Fibroblast of lung (primary cell): ENCODE measurements at regions not wholly inside any gene's neighbourhood (a gene's known extent, or its start where the extent isn't known, plus 50 kb on each side); places are given as distances from the start of the nearest gene placed in this dataset.

Experiments
- DNase-seq, 2 donors: peaks; one replicate each; pipeline versions ENCODE4 v3.0.0 to v3.0.0-alpha.2; 2010; ENCODE audit warnings: low read depth in 2 of 2
- H2AFZ ChIP-seq: 2 replicates; pipeline ENCODE4 v1.5.1; 2012; ENCODE audit warnings: low read length, control low read depth, inconsistent platforms
- H3K27ac ChIP-seq: 2 replicates; pipeline ENCODE4 v1.5.1; 2011; ENCODE audit warnings: low read length, control low read depth; ENCODE audit not compliant: insufficient read depth
- H3K27me3 ChIP-seq: 2 replicates; pipeline ENCODE4 v1.5.1; 2011; ENCODE audit warnings: mild to moderate bottlenecking, low read length; ENCODE audit not compliant: control insufficient read depth, insufficient read depth
- H3K36me3 ChIP-seq: 2 replicates; pipeline ENCODE4 v1.5.1; 2011; ENCODE audit warnings: low read length; ENCODE audit not compliant: control insufficient read depth, insufficient read depth
- H3K4me1 ChIP-seq: 2 replicates; pipeline ENCODE4 v1.5.1; 2011; ENCODE audit warnings: low read length; ENCODE audit not compliant: control insufficient read depth, insufficient read depth; ENCODE audit errors: extremely low read depth
- H3K4me2 ChIP-seq: 2 replicates; pipeline ENCODE4 v1.5.1; 2011; ENCODE audit warnings: low read length, control low read depth; ENCODE audit not compliant: insufficient read depth; ENCODE audit errors: extremely low read depth
- H3K4me3 ChIP-seq, 4 experiments: fragments of 200-600 bp in 1 of 4; sonication (generic) in 1 of 4; replicated peaks in 1 of 4; 2 replicates each; pipeline ENCODE4 v1.5.1; 2011 to 2016; ENCODE audit warnings: low read length in 4 of 4, low read depth in 3 of 4, mild to moderate bottlenecking in 3 of 4, control low read depth in 2 of 4, inconsistent platforms in 1 of 4, mixed read lengths in 1 of 4; ENCODE audit not compliant: insufficient read depth in 1 of 4; ENCODE audit errors: control extremely low read depth in 1 of 4
- H3K79me2 ChIP-seq: 2 replicates; pipeline ENCODE4 v1.5.1; 2012; ENCODE audit warnings: mild to moderate bottlenecking, low read length, inconsistent platforms; ENCODE audit not compliant: control insufficient read depth, insufficient read depth
- H3K9ac ChIP-seq: 2 replicates; pipeline ENCODE4 v1.5.1; 2011; ENCODE audit warnings: mild to moderate bottlenecking, low read length, control low read depth; ENCODE audit not compliant: insufficient read depth
- H3K9me3 ChIP-seq: 2 replicates; pipeline ENCODE4 v1.5.1; 2012; ENCODE audit warnings: low read depth, low read length; ENCODE audit not compliant: control insufficient read depth, insufficient read depth
- H4K20me1 ChIP-seq: 2 replicates; pipeline ENCODE4 v1.5.1; 2011; ENCODE audit warnings: low read length; ENCODE audit not compliant: control insufficient read depth, insufficient read depth; ENCODE audit errors: extremely low read depth
- EZH2 ChIP-seq: IDR thresholded peaks from 2 replicates; pipeline ENCODE4 v1.5.1; 2012; ENCODE audit warnings: low read length, control low read depth, mild to moderate bottlenecking; ENCODE audit errors: missing control alignments
- TF ChIP-seq, protein P1 (sequence below), 2 donors: IDR thresholded peaks in 1 of 2; conservative IDR thresholded peaks in 1 of 2; 1 replicate in 1 of 2; 2 replicates in 1 of 2; pipeline ENCODE4 v1.5.1; 2011 to 2012; ENCODE audit warnings: low read length in 2 of 2, control low read depth in 1 of 2, inconsistent platforms in 1 of 2, low read depth in 1 of 2, mild to moderate bottlenecking in 1 of 2

DNA sequence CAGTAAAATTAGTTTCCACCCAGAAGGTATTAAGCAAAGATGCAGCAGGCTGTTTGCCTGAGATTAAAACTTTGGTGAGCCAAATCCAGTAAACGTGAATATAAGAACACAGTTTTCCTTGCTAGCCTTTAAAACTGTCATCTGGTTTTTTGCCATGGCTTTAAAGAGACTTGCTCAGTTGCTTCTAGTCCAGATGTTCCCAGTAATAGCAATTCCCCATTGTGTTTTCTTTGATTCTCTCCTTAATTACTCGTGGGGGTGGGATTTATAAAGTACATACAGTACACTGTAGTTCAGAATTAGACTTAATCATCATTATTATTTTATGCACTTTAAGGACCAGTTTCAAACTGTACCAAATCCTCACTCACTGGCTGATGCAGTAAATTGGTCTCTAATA, 303.5 kb upstream of the ZNF804A start:
- Histone ChIP-seq H4K20me1 (no peaks in the 10 kb centered on the region), H3K27ac (no peak overlapping the region), H3K79me2 (no peaks in the 10 kb centered on the region), H3K36me3 (no peaks in the 10 kb centered on the region), H3K4me2 (no peak overlapping the region), H2AFZ (no peak overlapping the region), H3K27me3 (no peaks in the 10 kb centered on the region), H3K4me1 (no peaks in the 10 kb centered on the region), H3K9ac (no peak overlapping the region), H3K4me3 (no peak overlapping the region), H3K9me3 (no peaks in the 10 kb centered on the region)
- TF ChIP-seq, protein P1, sequence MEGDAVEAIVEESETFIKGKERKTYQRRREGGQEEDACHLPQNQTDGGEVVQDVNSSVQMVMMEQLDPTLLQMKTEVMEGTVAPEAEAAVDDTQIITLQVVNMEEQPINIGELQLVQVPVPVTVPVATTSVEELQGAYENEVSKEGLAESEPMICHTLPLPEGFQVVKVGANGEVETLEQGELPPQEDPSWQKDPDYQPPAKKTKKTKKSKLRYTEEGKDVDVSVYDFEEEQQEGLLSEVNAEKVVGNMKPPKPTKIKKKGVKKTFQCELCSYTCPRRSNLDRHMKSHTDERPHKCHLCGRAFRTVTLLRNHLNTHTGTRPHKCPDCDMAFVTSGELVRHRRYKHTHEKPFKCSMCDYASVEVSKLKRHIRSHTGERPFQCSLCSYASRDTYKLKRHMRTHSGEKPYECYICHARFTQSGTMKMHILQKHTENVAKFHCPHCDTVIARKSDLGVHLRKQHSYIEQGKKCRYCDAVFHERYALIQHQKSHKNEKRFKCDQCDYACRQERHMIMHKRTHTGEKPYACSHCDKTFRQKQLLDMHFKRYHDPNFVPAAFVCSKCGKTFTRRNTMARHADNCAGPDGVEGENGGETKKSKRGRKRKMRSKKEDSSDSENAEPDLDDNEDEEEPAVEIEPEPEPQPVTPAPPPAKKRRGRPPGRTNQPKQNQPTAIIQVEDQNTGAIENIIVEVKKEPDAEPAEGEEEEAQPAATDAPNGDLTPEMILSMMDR (conservative IDR thresholded peaks at IDR 0.05 in 1 of 2, IDR thresholded peaks at IDR 0.05 in 1 of 2; ENCODE audit: low read depth in 1 of 2, low read length in 2 of 2), result no peak
- no peak for TF ChIP-seq EZH2
- DNase-seq, result no peak

DNA sequence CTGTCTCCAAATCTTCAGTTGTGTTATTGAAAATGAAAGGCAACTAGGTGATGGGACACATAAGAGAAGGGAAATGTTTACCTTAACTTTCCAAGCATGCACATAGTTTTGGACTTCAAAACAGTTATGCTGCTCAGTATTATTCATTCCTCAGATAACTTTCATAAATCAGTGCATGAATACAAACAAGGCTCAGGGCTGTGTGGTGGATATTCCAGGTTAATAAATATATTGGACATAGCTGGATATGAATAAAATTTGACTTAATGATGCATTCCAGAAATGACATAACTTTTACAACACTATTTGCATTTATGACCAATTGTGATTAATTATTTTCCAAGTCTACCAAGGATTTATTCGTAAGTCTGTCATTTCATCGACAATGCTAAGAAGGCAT, 301.2 kb upstream of the ZNF804A start:
- Histone ChIP-seq H3K36me3 (no peaks in the 10 kb centered on the region), H2AFZ (no peak overlapping the region), H3K27me3 (no peaks in the 10 kb centered on the region), H3K9ac (no peak overlapping the region), H3K4me2 (no peak overlapping the region), H3K9me3 (no peaks in the 10 kb centered on the region), H3K79me2 (no peaks in the 10 kb centered on the region), H4K20me1 (no peaks in the 10 kb centered on the region), H3K27ac (no peak overlapping the region), H3K4me3 (no peak overlapping the region), H3K4me1 (no peaks in the 10 kb centered on the region)
- DNase-seq, result no peak
- TF ChIP-seq EZH2, result no peak
- TF ChIP-seq, protein P1 (conservative IDR thresholded peaks at IDR 0.05 in 1 of 2, IDR thresholded peaks at IDR 0.05 in 1 of 2; ENCODE audit: low read depth in 1 of 2, low read length in 2 of 2), result no peak

DNA sequence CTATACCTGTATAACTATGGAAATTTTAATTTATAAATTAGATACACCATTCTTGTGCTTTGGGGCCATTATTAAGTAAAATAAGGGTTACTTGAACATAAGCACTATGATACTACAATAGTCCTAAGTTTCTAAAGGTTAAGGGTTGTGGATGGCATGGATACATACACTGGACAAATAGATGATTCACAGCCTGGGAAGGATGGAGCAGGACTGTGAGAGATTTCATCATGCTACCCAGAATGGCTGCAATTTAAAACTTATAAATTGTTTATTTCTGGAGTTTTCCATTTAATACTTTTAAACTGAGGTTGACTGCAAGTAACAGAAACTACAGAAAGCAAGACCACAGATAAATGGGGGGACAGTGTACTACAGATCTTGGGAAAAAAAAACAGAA, 295.8 kb upstream of the ZNF804A start:
- TF ChIP-seq, protein P1 (conservative IDR thresholded peaks at IDR 0.05 in 1 of 2, IDR thresholded peaks at IDR 0.05 in 1 of 2; ENCODE audit: low read depth in 1 of 2, low read length in 2 of 2), result no peak
- TF ChIP-seq EZH2, result no peak
- H2AFZ ChIP-seq, result no peak overlapping the region
- H3K4me1 ChIP-seq, result no peaks in the 10 kb centered on the region
- no peak overlapping the region for H3K4me3 ChIP-seq
- H3K36me3 ChIP-seq, result no peaks in the 10 kb centered on the region
- no peaks in the 10 kb centered on the region for H3K79me2 ChIP-seq
- no peak overlapping the region for H3K4me2 ChIP-seq
- DNase-seq, result peak in 1 of 2 donors; percentile 19
- no peak overlapping the region for H3K9ac ChIP-seq
- H4K20me1 ChIP-seq, result no peaks in the 10 kb centered on the region
- no peak overlapping the region for H3K27ac ChIP-seq
- no peaks in the 10 kb centered on the region for H3K27me3 ChIP-seq
- H3K9me3 ChIP-seq, result no peaks in the 10 kb centered on the region
